ENCODE measurements at regions not wholly inside any gene's neighbourhood (a gene's known extent, or its start where the extent isn't known, plus 50 kb on each side); places are given as distances from the start of the nearest gene placed in this dataset.
A peak's percentile ranks its signal among the peaks of the same experiment; 100 is the strongest.

DNA sequence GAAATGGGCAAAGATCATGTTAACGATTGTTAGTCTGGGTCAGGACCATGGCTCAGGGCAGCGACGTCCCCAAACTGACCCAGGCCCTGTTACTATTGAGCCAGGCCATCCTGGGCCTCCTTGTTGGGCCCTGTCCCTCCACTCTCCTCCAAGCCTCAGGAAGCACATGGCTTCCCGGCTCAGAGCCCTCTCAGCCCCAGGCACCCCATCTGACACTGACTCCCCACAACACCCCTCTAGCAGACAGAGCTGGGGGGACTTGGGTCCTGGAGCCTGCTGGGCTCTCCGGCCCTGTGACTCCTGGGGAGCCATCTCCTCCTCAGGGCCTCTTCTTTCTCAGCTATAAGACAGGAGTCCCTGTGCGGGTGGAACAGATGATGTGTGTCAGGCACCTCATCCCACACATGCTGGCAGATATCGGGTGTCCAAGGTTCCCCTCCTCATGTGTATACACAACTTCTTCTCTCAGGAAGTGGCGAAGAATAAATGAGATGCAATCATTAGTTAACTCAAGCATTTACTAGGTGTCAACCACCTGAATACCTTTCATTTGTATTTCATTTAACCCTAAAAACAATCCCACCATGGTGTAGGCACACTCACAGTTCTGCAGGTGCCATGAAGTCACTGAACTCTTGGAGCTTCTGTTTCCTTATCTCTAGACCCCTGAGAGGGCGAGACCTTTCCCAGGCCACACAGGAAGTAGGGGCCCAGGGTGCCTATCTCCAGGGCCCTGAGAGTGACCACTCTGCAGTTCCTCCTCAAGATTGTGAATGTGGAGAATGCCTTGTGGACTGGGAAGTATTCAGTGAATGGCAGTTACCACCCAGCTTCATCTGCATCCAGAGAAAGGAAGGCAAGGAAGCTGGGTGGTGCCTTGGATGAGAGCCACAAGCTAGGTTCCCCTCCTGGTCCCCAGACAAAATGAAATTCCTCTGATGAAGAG lies 282.5 kb upstream of the TLE3 start:
- intact Hi-C loops (cut with DNase I) = no loop called here
- no peaks in the 10 kb centered on the region for H3K36me3 ChIP-seq (ENCODE audit: control insufficient read depth in 2 of 3, insufficient read depth in 3 of 3, low read length in 3 of 3)
- H3K4me3 ChIP-seq (ENCODE audit: low read length in 3 of 3) = no peak overlapping the region
- H3K9ac ChIP-seq (ENCODE audit: low read length in 3 of 3) = no peak overlapping the region
- H3K4me1 ChIP-seq (ENCODE audit: control insufficient read depth in 2 of 3, insufficient read depth in 2 of 3, low read depth in 1 of 3, low read length in 3 of 3) = peaks cover 0 to 3% (median 0%) of the 10 kb centered on the region in 3 donors
- no peak overlapping the region for H3K27ac ChIP-seq (ENCODE audit: low read depth in 2 of 2, low read length in 2 of 2)
- FAIRE-seq (no peak), DNase-seq (peak in 4 of 5 donors; percentile 57 to 67 (median 66))
- H3K9me3 ChIP-seq (ENCODE audit: control insufficient read depth in 2 of 3, insufficient read depth in 1 of 3, low read length in 3 of 3) = peaks cover 0 to 5% (median 0%) of the 10 kb centered on the region in 3 donors
- peaks cover 5% of the 10 kb centered on the region for H3K27me3 ChIP-seq (ENCODE audit: control insufficient read depth, insufficient read depth, low read length)
- TF ChIP-seq, protein P1, sequence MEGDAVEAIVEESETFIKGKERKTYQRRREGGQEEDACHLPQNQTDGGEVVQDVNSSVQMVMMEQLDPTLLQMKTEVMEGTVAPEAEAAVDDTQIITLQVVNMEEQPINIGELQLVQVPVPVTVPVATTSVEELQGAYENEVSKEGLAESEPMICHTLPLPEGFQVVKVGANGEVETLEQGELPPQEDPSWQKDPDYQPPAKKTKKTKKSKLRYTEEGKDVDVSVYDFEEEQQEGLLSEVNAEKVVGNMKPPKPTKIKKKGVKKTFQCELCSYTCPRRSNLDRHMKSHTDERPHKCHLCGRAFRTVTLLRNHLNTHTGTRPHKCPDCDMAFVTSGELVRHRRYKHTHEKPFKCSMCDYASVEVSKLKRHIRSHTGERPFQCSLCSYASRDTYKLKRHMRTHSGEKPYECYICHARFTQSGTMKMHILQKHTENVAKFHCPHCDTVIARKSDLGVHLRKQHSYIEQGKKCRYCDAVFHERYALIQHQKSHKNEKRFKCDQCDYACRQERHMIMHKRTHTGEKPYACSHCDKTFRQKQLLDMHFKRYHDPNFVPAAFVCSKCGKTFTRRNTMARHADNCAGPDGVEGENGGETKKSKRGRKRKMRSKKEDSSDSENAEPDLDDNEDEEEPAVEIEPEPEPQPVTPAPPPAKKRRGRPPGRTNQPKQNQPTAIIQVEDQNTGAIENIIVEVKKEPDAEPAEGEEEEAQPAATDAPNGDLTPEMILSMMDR (IDR thresholded peaks at IDR 0.05; ENCODE audit: borderline replicate concordance, extremely low read depth, insufficient read depth) = no peak

DNA sequence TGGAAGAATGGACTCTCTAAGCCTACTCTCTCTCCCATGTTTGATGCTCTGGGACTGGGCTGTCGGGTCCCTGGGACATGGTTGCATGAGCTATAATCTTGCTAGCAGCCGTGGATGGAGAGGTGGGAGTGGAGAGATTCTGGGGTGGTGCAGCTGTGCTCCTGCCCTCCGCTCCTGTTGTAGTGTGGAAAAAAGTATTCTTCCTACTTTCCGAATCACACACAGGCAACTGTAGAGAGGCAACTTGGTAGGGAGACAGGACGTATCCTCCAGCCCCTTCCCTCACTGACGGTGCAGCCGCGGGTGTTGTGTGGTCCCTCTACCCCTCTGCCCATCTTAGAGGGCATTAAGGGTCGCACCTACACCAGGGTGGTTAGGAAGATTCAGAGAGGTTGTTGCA lies 281.4 kb upstream of the TLE3 start:
- DNase-seq = no peak
- Histone ChIP-seq H3K9me3 (ENCODE audit: control insufficient read depth in 2 of 3, insufficient read depth in 1 of 3, low read length in 3 of 3) (peaks cover 0 to 5% (median 0%) of the 10 kb centered on the region in 3 donors), H3K27ac (ENCODE audit: low read depth in 2 of 2, low read length in 2 of 2) (no peak overlapping the region), H3K4me3 (ENCODE audit: low read length in 3 of 3) (no peak overlapping the region), H3K4me1 (ENCODE audit: control insufficient read depth in 2 of 3, insufficient read depth in 2 of 3, low read depth in 1 of 3, low read length in 3 of 3) (peaks cover 0 to 3% (median 0%) of the 10 kb centered on the region in 3 donors), H3K36me3 (ENCODE audit: control insufficient read depth in 2 of 3, insufficient read depth in 3 of 3, low read length in 3 of 3) (no peaks in the 10 kb centered on the region), H3K9ac (ENCODE audit: low read length in 3 of 3) (no peak overlapping the region), H3K27me3 (ENCODE audit: control insufficient read depth, insufficient read depth, low read length) (peaks cover 7% of the 10 kb centered on the region)
- intact Hi-C loops (cut with DNase I) = no loop called here
- FAIRE-seq = no peak
- TF ChIP-seq, protein P1 (IDR thresholded peaks at IDR 0.05; ENCODE audit: borderline replicate concordance, extremely low read depth, insufficient read depth) = no peak

DNA sequence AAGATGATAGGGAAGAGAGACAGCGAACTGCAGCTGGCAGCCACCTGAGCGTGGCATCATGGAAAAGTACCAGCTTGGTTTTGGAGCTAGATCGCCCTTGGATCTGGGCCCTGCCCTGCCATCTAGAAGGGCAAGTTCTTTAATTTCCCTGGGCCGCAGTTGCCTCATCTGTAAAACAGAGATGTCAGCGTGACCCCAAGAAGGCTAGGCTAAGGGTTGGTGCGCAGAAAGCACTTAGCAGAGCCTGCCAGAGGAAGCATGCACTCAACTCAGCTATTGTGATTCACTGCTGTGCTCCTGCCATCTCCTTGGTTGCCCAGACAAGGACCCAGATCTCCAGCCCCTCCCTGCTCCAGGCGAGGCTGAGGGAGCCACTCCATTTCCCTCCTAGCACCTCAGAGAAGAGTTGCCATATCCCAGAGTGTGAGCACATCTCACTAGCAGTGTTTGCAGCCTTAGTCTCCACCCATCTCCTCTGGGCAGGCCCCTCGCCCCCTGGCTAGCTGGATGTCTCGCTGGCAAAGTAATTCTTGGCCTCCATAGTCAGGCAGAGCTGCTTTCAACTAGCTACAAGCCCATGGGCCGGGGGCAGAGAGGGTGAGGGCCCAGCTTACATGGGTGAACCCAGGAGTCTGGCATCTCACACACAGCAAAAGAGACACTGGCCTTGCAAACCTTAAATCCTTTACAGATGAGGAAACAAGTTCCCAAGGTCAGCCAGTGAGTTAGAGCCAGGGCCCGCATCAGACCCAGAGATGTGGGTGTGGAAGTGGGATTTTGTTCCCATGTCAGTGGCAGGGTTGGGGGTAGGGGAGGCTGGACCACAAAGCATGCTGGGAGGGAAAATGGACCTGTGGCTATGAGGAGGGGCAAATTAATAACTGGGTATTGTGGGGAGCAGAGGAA lies 280.7 kb upstream of the TLE3 start:
- no peak overlapping the region for H3K9ac ChIP-seq (ENCODE audit: low read length in 3 of 3)
- H3K9me3 ChIP-seq (ENCODE audit: control insufficient read depth in 2 of 3, insufficient read depth in 1 of 3, low read length in 3 of 3) = peaks cover 0 to 5% (median 0%) of the 10 kb centered on the region in 3 donors
- no peak for FAIRE-seq
- peaks cover 0 to 3% (median 0%) of the 10 kb centered on the region in 3 donors for H3K4me1 ChIP-seq (ENCODE audit: control insufficient read depth in 2 of 3, insufficient read depth in 2 of 3, low read depth in 1 of 3, low read length in 3 of 3)
- DNase-seq = peak in 1 of 5 donors; percentile 34
- intact Hi-C loops (cut with DNase I) = no loop called here
- H3K36me3 ChIP-seq (ENCODE audit: control insufficient read depth in 2 of 3, insufficient read depth in 3 of 3, low read length in 3 of 3) = no peaks in the 10 kb centered on the region
- H3K4me3 ChIP-seq (ENCODE audit: low read length in 3 of 3) = no peak overlapping the region
- H3K27ac ChIP-seq (ENCODE audit: low read depth in 2 of 2, low read length in 2 of 2) = no peak overlapping the region
- TF ChIP-seq, protein P1 (IDR thresholded peaks at IDR 0.05; ENCODE audit: borderline replicate concordance, extremely low read depth, insufficient read depth) = no peak
- H3K27me3 ChIP-seq (ENCODE audit: control insufficient read depth, insufficient read depth, low read length) = peaks cover 8% of the 10 kb centered on the region
